Osteocyte (in vitro differentiated cells): ENCODE measurements at regions not wholly inside any gene's neighbourhood (a gene's known extent, or its start where the extent isn't known, plus 50 kb on each side); places are given as distances from the start of the nearest gene placed in this dataset.

Experiments used
- DNase-seq: peaks from one replicate; pipeline ENCODE4 v3.0.0; 2021; ENCODE audit warnings: mixed read lengths; ENCODE audit not compliant: unreplicated experiment; ENCODE audit errors: extremely low spot score
- H3K27ac Mint-ChIP-seq: one replicate; pipeline ENCODE4 v1.8.0; 2021; ENCODE audit warnings: mild to moderate bottlenecking, mixed read lengths; ENCODE audit not compliant: unreplicated experiment
- H3K27me3 Mint-ChIP-seq: one replicate; pipeline ENCODE4 v1.8.0; 2021; ENCODE audit warnings: mixed read lengths; ENCODE audit not compliant: unreplicated experiment
- H3K36me3 Mint-ChIP-seq: one replicate; pipeline ENCODE4 v1.8.0; 2021; ENCODE audit warnings: mixed read lengths; ENCODE audit not compliant: unreplicated experiment
- H3K4me1 Mint-ChIP-seq: one replicate; pipeline ENCODE4 v1.8.0; 2021; ENCODE audit warnings: mixed read lengths; ENCODE audit not compliant: unreplicated experiment
- H3K4me3 Mint-ChIP-seq: one replicate; pipeline ENCODE4 v1.8.0; 2021; ENCODE audit warnings: mild to moderate bottlenecking, moderate library complexity, mixed read lengths; ENCODE audit not compliant: unreplicated experiment
- H3K9me3 Mint-ChIP-seq: one replicate; pipeline ENCODE4 v1.8.0; 2021; ENCODE audit warnings: mixed read lengths; ENCODE audit not compliant: unreplicated experiment
- CTCF ChIP-seq: fragments of 200-600 bp; sonication (generic); IDR thresholded peaks from 2 replicates; pipeline ENCODE4 v1.5.0; 2021; ENCODE audit warnings: antibody characterized with exemption, mild to moderate bottlenecking, moderate library complexity

GRCh38 chr7:97578225-97578624 is 153.7 kb upstream of the TAC1 start:
- Mint-ChIP-seq H3K9me3 (peaks cover 16% of the 10 kb centered on the region), H3K4me1 (no peaks in the 10 kb centered on the region), H3K27ac (no peak overlapping the region), H3K36me3 (no peaks in the 10 kb centered on the region), H3K4me3 (no peak overlapping the region), H3K27me3 (no peaks in the 10 kb centered on the region)
- no peak for TF ChIP-seq CTCF
- no peak for DNase-seq

GRCh38 chr7:97580205-97580604 is 151.7 kb upstream of the TAC1 start:
- no peak for TF ChIP-seq CTCF
- H3K4me3 Mint-ChIP-seq = no peak overlapping the region
- H3K27ac Mint-ChIP-seq = no peak overlapping the region
- H3K27me3 Mint-ChIP-seq = no peaks in the 10 kb centered on the region
- H3K9me3 Mint-ChIP-seq = peaks cover 25% of the 10 kb centered on the region
- no peaks in the 10 kb centered on the region for H3K4me1 Mint-ChIP-seq
- no peak for DNase-seq
- no peaks in the 10 kb centered on the region for H3K36me3 Mint-ChIP-seq

GRCh38 chr7:97595439-97595838 is 136.4 kb upstream of the TAC1 start:
- H3K9me3 Mint-ChIP-seq = peaks cover 13% of the 10 kb centered on the region
- H3K27me3 Mint-ChIP-seq = no peaks in the 10 kb centered on the region
- TF ChIP-seq CTCF = no peak
- no peaks in the 10 kb centered on the region for H3K4me1 Mint-ChIP-seq
- DNase-seq = no peak
- no peak overlapping the region for H3K4me3 Mint-ChIP-seq
- no peak overlapping the region for H3K27ac Mint-ChIP-seq
- H3K36me3 Mint-ChIP-seq = no peaks in the 10 kb centered on the region

GRCh38 chr7:97601931-97602457 is 129.9 kb upstream of the TAC1 start:
- Mint-ChIP-seq H3K27me3 (no peaks in the 10 kb centered on the region), H3K9me3 (peaks cover 13% of the 10 kb centered on the region), H3K36me3 (no peaks in the 10 kb centered on the region), H3K4me3 (no peak overlapping the region), H3K27ac (no peak overlapping the region), H3K4me1 (no peaks in the 10 kb centered on the region)
- no peak for TF ChIP-seq CTCF
- no peak for DNase-seq

- no peak overlapping the region for H3K27ac Mint-ChIP-seq
- no peaks in the 10 kb centered on the region for H3K9me3 Mint-ChIP-seq
- TF ChIP-seq CTCF = no peak
- H3K27me3 Mint-ChIP-seq = no peaks in the 10 kb centered on the region
- H3K4me1 Mint-ChIP-seq = no peaks in the 10 kb centered on the region
- H3K36me3 Mint-ChIP-seq = no peaks in the 10 kb centered on the region
- H3K4me3 Mint-ChIP-seq = no peak overlapping the region
- DNase-seq = no peak
Observed at GRCh38 chr7:97620495-97620894, 111.4 kb upstream of the TAC1 start.
